Mesothelial cell of epicardium (in vitro differentiated cells): ENCODE measurements at regions not wholly inside any gene's neighbourhood (a gene's known extent, or its start where the extent isn't known, plus 50 kb on each side); places are given as distances from the start of the nearest gene placed in this dataset.

Source experiments
- DNase-seq, 2 experiments: peaks; one replicate each; pipeline ENCODE4 v3.0.0; 2021; ENCODE audit warnings: low spot score in 2 of 2; ENCODE audit not compliant: unreplicated experiment in 2 of 2
- H3K27ac Mint-ChIP-seq: 2 replicates; pipeline ENCODE4 v1.8.0; 2021; ENCODE audit warnings: mixed read lengths
- H3K27me3 Mint-ChIP-seq: 2 replicates; pipeline ENCODE4 v1.8.0; 2021; ENCODE audit warnings: low read depth, mixed read lengths
- H3K36me3 Mint-ChIP-seq: 2 replicates; pipeline ENCODE4 v1.8.0; 2021; ENCODE audit warnings: mixed read lengths
- H3K4me1 Mint-ChIP-seq: 2 replicates; pipeline ENCODE4 v1.8.0; 2021; ENCODE audit warnings: mixed read lengths
- H3K4me3 Mint-ChIP-seq: 2 replicates; pipeline ENCODE4 v1.8.0; 2021; ENCODE audit warnings: mild to moderate bottlenecking, moderate library complexity, mixed read lengths
- H3K9me3 Mint-ChIP-seq: 2 replicates; pipeline ENCODE4 v1.8.0; 2021; ENCODE audit warnings: mixed read lengths
- CTCF ChIP-seq: fragments of 200-600 bp; sonication (generic); IDR thresholded peaks from one replicate; pipeline ENCODE4 v1.5.0; 2021; ENCODE audit warnings: antibody characterized with exemption; ENCODE audit not compliant: unreplicated experiment

- DNase-seq, result no peak
- peaks cover 6% of the 10 kb centered on the region for H3K36me3 Mint-ChIP-seq
- H3K4me3 Mint-ChIP-seq, result no peak overlapping the region
- H3K4me1 Mint-ChIP-seq, result no peaks in the 10 kb centered on the region
- no peak overlapping the region for H3K27ac Mint-ChIP-seq
- peaks cover 17% of the 10 kb centered on the region for H3K9me3 Mint-ChIP-seq
- H3K27me3 Mint-ChIP-seq, result peaks cover 2% of the 10 kb centered on the region
- TF ChIP-seq CTCF, result no peak
Measured at GRCh38 chr9:80085668-80086067, 513.9 kb downstream of the TLE4 start.

GRCh38 chr9:80082213-80082612 is 510.4 kb downstream of the TLE4 start:
- peaks cover 2% of the 10 kb centered on the region for H3K27me3 Mint-ChIP-seq
- no peak for TF ChIP-seq CTCF
- no peak for DNase-seq
- H3K27ac Mint-ChIP-seq, result no peak overlapping the region
- H3K9me3 Mint-ChIP-seq, result peaks cover 32% of the 10 kb centered on the region
- peaks cover 6% of the 10 kb centered on the region for H3K36me3 Mint-ChIP-seq
- H3K4me3 Mint-ChIP-seq, result no peak overlapping the region
- H3K4me1 Mint-ChIP-seq, result peaks cover 11% of the 10 kb centered on the region

- TF ChIP-seq CTCF, result no peak
- Mint-ChIP-seq H3K4me1 (peaks cover 31% of the 10 kb centered on the region), H3K36me3 (peaks cover 6% of the 10 kb centered on the region), H3K27ac (no peak overlapping the region), H3K27me3 (peaks cover 15% of the 10 kb centered on the region), H3K9me3 (peaks cover 32% of the 10 kb centered on the region), H3K4me3 (no peak overlapping the region)
- DNase-seq, result no peak
Measured at GRCh38 chr9:80078826-80079225, 507.1 kb downstream of the TLE4 start.

- H3K4me3 Mint-ChIP-seq, result no peak overlapping the region
Measured at GRCh38 chr9:80077059-80077458, 505.3 kb downstream of the TLE4 start.

GRCh38 chr9:80076162-80076561 is 504.4 kb downstream of the TLE4 start:
- Mint-ChIP-seq H3K9me3 (peaks cover 20% of the 10 kb centered on the region), H3K4me1 (peaks cover 31% of the 10 kb centered on the region), H3K27ac (peak overlapping the region; percentile 7)

More at GRCh38 chr9:80077059-80077458, 505.3 kb downstream of the TLE4 start:
- Mint-ChIP-seq H3K27ac (peak overlapping the region; percentile 5), H3K27me3 (peaks cover 29% of the 10 kb centered on the region), H3K36me3 (peaks cover 4% of the 10 kb centered on the region), H3K4me1 (peaks cover 31% of the 10 kb centered on the region), H3K9me3 (peaks cover 20% of the 10 kb centered on the region)
- no peak for DNase-seq
- TF ChIP-seq CTCF, result no peak

More at GRCh38 chr9:80076162-80076561, 504.4 kb downstream of the TLE4 start:
- TF ChIP-seq CTCF, result no peak
- no peak for DNase-seq
- H3K27me3 Mint-ChIP-seq, result peaks cover 37% of the 10 kb centered on the region
- H3K36me3 Mint-ChIP-seq, result peaks cover 4% of the 10 kb centered on the region
- H3K4me3 Mint-ChIP-seq, result no peak overlapping the region
